ENCODE measurements at regions not wholly inside any gene's neighbourhood (a gene's known extent, or its start where the extent isn't known, plus 50 kb on each side); places are given as distances from the start of the nearest gene placed in this dataset.

DNA sequence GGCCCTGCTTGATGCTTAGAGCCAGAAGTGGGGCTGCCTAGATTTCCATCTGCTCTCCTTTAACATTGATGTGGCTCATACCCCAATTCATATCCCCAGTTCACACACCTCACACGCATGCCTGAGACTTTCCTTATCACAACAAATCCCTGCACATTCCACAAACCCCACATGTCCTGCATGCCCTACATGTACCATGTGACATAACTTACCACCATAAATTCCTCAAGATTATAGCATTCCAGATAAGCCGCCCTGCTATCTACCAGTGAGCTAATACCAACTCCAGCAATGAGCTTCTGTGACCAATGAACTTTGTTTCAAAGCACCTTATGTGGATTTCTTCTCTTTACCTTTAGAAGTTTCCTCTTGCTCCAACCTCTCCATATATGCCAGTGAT, 104.7 kb upstream of the RAB11FIP2 start:
- no peak for TF ChIP-seq POLR2A (IDR thresholded peaks at IDR 0.05)
- TF ChIP-seq, protein P1, sequence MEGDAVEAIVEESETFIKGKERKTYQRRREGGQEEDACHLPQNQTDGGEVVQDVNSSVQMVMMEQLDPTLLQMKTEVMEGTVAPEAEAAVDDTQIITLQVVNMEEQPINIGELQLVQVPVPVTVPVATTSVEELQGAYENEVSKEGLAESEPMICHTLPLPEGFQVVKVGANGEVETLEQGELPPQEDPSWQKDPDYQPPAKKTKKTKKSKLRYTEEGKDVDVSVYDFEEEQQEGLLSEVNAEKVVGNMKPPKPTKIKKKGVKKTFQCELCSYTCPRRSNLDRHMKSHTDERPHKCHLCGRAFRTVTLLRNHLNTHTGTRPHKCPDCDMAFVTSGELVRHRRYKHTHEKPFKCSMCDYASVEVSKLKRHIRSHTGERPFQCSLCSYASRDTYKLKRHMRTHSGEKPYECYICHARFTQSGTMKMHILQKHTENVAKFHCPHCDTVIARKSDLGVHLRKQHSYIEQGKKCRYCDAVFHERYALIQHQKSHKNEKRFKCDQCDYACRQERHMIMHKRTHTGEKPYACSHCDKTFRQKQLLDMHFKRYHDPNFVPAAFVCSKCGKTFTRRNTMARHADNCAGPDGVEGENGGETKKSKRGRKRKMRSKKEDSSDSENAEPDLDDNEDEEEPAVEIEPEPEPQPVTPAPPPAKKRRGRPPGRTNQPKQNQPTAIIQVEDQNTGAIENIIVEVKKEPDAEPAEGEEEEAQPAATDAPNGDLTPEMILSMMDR (IDR thresholded peaks at IDR 0.05), result no peak
